ENCODE measurements at regions not wholly inside any gene's neighbourhood (a gene's known extent, or its start where the extent isn't known, plus 50 kb on each side); places are given as distances from the start of the nearest gene placed in this dataset.

- DNase-seq = no peak
These were observed 176.7 kb upstream of the PPP2R2D start for GRCh38 chr10:131724169-131724545.

- no peak for DNase-seq
These were observed 175.8 kb upstream of the PPP2R2D start for GRCh38 chr10:131724891-131725580.

- DNase-seq = no peak
These were observed 175.2 kb upstream of the PPP2R2D start for GRCh38 chr10:131725581-131726069.

GRCh38 chr10:131726076-131726880, 174.5 kb upstream of the PPP2R2D start:
- DNase-seq = no peak

GRCh38 chr10:131726967-131727366, 173.8 kb upstream of the PPP2R2D start:
- no peak for DNase-seq

GRCh38 chr10:131727560-131727959, 173.2 kb upstream of the PPP2R2D start:
- DNase-seq = no peak

- DNase-seq = no peak
These were observed 172.3 kb upstream of the PPP2R2D start for GRCh38 chr10:131728286-131729228.

GRCh38 chr10:131729361-131729760, 171.4 kb upstream of the PPP2R2D start:
- DNase-seq = no peak

- DNase-seq = no peak
These were observed 170.7 kb upstream of the PPP2R2D start for GRCh38 chr10:131729938-131730660.

- no peak for DNase-seq
These were observed 169.9 kb upstream of the PPP2R2D start for GRCh38 chr10:131730771-131731497.

- no peak for DNase-seq
These were observed 168.8 kb upstream of the PPP2R2D start for GRCh38 chr10:131731780-131732630.

GRCh38 chr10:131732631-131733127, 168.1 kb upstream of the PPP2R2D start:
- DNase-seq = no peak

GRCh38 chr10:131733596-131733995, 167.2 kb upstream of the PPP2R2D start:
- DNase-seq = no peak

GRCh38 chr10:131735577-131735976, 165.2 kb upstream of the PPP2R2D start:
- DNase-seq = no peak

- DNase-seq = no peak
These were observed 164.4 kb upstream of the PPP2R2D start for GRCh38 chr10:131736321-131736980.

- DNase-seq = no peak
These were observed 163.0 kb upstream of the PPP2R2D start for GRCh38 chr10:131737543-131738395.

- no peak for DNase-seq
These were observed 162.4 kb upstream of the PPP2R2D start for GRCh38 chr10:131738396-131738735.

- no peak for DNase-seq
These were observed 161.6 kb upstream of the PPP2R2D start for GRCh38 chr10:131739206-131739605.

GRCh38 chr10:131742500-131742951, 158.3 kb upstream of the PPP2R2D start:
- DNase-seq = no peak

Measured in NK-92 treated with Interleukin-12 subunit alpha and Interleukin-12 subunit beta, amount 100 ng/mL, for 24 hours (cell line).